H9 (cell line): ENCODE measurements at regions not wholly inside any gene's neighbourhood (a gene's known extent, or its start where the extent isn't known, plus 50 kb on each side); places are given as distances from the start of the nearest gene placed in this dataset.

Experiments
- DNase-seq: peaks from one replicate; pipeline ENCODE4 v3.0.0-alpha.2; 2017
- H2AFZ ChIP-seq: one replicate; pipeline ENCODE4 v1.6.1; 2013; ENCODE audit warnings: mild to moderate bottlenecking, low read length, control low read depth, moderate library complexity
- H2AK5ac ChIP-seq: 2 replicates; pipeline ENCODE4 v1.6.1; 2013; ENCODE audit warnings: low read length, control low read depth, mixed read lengths; ENCODE audit not compliant: insufficient read length
- H2BK120ac ChIP-seq: one replicate; pipeline ENCODE4 v1.6.1; 2013; ENCODE audit warnings: low read depth, mild to moderate bottlenecking, low read length, control low read depth, inconsistent platforms; ENCODE audit not compliant: poor library complexity, severe bottlenecking
- H2BK12ac ChIP-seq: 2 replicates; pipeline ENCODE4 v1.6.1; 2013; ENCODE audit warnings: low read length, control low read depth, mixed read lengths, low read depth; ENCODE audit not compliant: insufficient read length
- H2BK15ac ChIP-seq: 2 replicates; pipeline ENCODE4 v1.6.1; 2013; ENCODE audit warnings: low read depth, low read length, control low read depth
- H2BK20ac ChIP-seq: one replicate; pipeline ENCODE4 v1.6.1; 2013; ENCODE audit warnings: low read depth, mild to moderate bottlenecking, low read length, control low read depth, inconsistent platforms; ENCODE audit not compliant: poor library complexity, severe bottlenecking
- H2BK5ac ChIP-seq: 2 replicates; pipeline ENCODE4 v1.6.1; 2013; ENCODE audit warnings: low read length, control low read depth, mixed read lengths; ENCODE audit not compliant: insufficient read length
- H3K14ac ChIP-seq: 2 replicates; pipeline ENCODE4 v1.6.1; 2013; ENCODE audit warnings: low read length, control low read depth; ENCODE audit not compliant: insufficient read depth
- H3K18ac ChIP-seq: 2 replicates; pipeline ENCODE4 v1.6.1; 2013; ENCODE audit warnings: low read depth, mild to moderate bottlenecking, mixed read lengths, low read length, control low read depth; ENCODE audit not compliant: insufficient read length
- H3K23ac ChIP-seq: 2 replicates; pipeline ENCODE4 v1.6.1; 2013; ENCODE audit warnings: low read length, control low read depth, mixed read lengths, low read depth; ENCODE audit not compliant: insufficient read length
- H3K23me2 ChIP-seq: 2 replicates; pipeline ENCODE4 v1.6.1; 2013; ENCODE audit warnings: low read depth, mild to moderate bottlenecking, mixed read lengths, low read length, control low read depth; ENCODE audit not compliant: insufficient read length, poor library complexity, severe bottlenecking
- H3K27ac ChIP-seq: 2 replicates; pipeline ENCODE4 v1.5.1; 2013; ENCODE audit warnings: low read length, control low read depth, mixed read lengths, low read depth; ENCODE audit not compliant: insufficient read length
- H3K27me3 ChIP-seq: 2 replicates; pipeline ENCODE4 v1.6.1; 2013; ENCODE audit warnings: low read length, control low read depth, inconsistent platforms; ENCODE audit not compliant: insufficient read depth
- H3K4ac ChIP-seq: 2 replicates; pipeline ENCODE4 v1.6.1; 2013; ENCODE audit warnings: low read depth, mild to moderate bottlenecking, control low read depth, inconsistent platforms, low read length, moderate library complexity
- H3K4me1 ChIP-seq: 2 replicates; pipeline ENCODE4 v1.6.1; 2013; ENCODE audit warnings: low read length, control low read depth, inconsistent platforms; ENCODE audit not compliant: insufficient read depth
- H3K4me2 ChIP-seq: 2 replicates; pipeline ENCODE4 v1.6.1; 2013; ENCODE audit warnings: low read length, control low read depth, mixed read lengths; ENCODE audit not compliant: insufficient read length, insufficient read depth
- H3K56ac ChIP-seq: 2 replicates; pipeline ENCODE4 v1.6.1; 2013; ENCODE audit warnings: low read depth, mild to moderate bottlenecking, mixed read lengths, low read length, control low read depth; ENCODE audit not compliant: insufficient read length
- H3K79me1 ChIP-seq: 2 replicates; pipeline ENCODE4 v1.6.1; 2013; ENCODE audit warnings: low read depth, mild to moderate bottlenecking, moderate library complexity, low read length, control low read depth, inconsistent platforms; ENCODE audit not compliant: insufficient read depth, poor library complexity, severe bottlenecking
- H3K79me2 ChIP-seq: 2 replicates; pipeline ENCODE4 v1.6.1; 2013; ENCODE audit warnings: low read length, control low read depth, inconsistent platforms; ENCODE audit not compliant: insufficient read depth
- H3K9ac ChIP-seq: 2 replicates; pipeline ENCODE4 v1.6.1; 2013; ENCODE audit warnings: low read length, control low read depth, mixed read lengths; ENCODE audit not compliant: insufficient read length; ENCODE audit errors: extremely low read depth
- H3K9me3 ChIP-seq: one replicate; pipeline ENCODE4 v1.6.1; 2013; ENCODE audit warnings: low read depth, low read length, inconsistent platforms; ENCODE audit not compliant: control insufficient read depth
- H3T11ph ChIP-seq: one replicate; pipeline ENCODE4 v1.6.1; 2013; ENCODE audit warnings: mild to moderate bottlenecking, low read length, control low read depth, inconsistent platforms
- H4K20me1 ChIP-seq: one replicate; pipeline ENCODE4 v1.6.1; 2013; ENCODE audit not compliant: control insufficient read depth, insufficient read length, insufficient read depth
- H4K5ac ChIP-seq: 2 replicates; pipeline ENCODE4 v1.6.1; 2013; ENCODE audit warnings: low read depth, mild to moderate bottlenecking, mixed read lengths, low read length, control low read depth; ENCODE audit not compliant: insufficient read length
- H4K8ac ChIP-seq: replicated peaks from 2 replicates; pipeline ENCODE4 v1.6.1; 2013; ENCODE audit warnings: low read length, control low read depth, mixed read lengths, low read depth; ENCODE audit not compliant: insufficient read length
- H4K91ac ChIP-seq: 2 replicates; pipeline ENCODE4 v1.6.1; 2013; ENCODE audit warnings: low read depth, mild to moderate bottlenecking, moderate library complexity, mixed read lengths, low read length, control low read depth; ENCODE audit not compliant: insufficient read length
- H3K27ac Mint-ChIP-seq, 3 experiments: 2 replicates in 2 of 3; 3 replicates in 1 of 3; pipeline ENCODE4 v1.8.0; 2020 to 2021; ENCODE audit warnings: mixed read lengths in 3 of 3, mild to moderate bottlenecking in 1 of 3, moderate library complexity in 1 of 3
- H3K27me3 Mint-ChIP-seq: 2 replicates; pipeline ENCODE4 v1.8.0; 2021; ENCODE audit warnings: low read depth, mild to moderate bottlenecking, moderate library complexity, mixed read lengths
- H3K36me3 Mint-ChIP-seq, 3 experiments: 2 replicates in 2 of 3; 3 replicates in 1 of 3; pipeline ENCODE4 v1.8.0; 2020 to 2021; ENCODE audit warnings: low read depth in 3 of 3, mixed read lengths in 3 of 3; ENCODE audit not compliant: insufficient read depth in 1 of 3
- H3K4me1 Mint-ChIP-seq, 2 experiments: 2 replicates each; pipeline ENCODE4 v1.8.0; 2020; ENCODE audit warnings: mixed read lengths in 2 of 2
- H3K4me3 Mint-ChIP-seq, 2 experiments: 2 replicates in 1 of 2; 3 replicates in 1 of 2; pipeline ENCODE4 v1.8.0; 2020 to 2021; ENCODE audit warnings: mild to moderate bottlenecking in 2 of 2, mixed read lengths in 2 of 2, moderate library complexity in 1 of 2
- H3K9me3 Mint-ChIP-seq, 2 experiments: 2 replicates in 1 of 2; 3 replicates in 1 of 2; pipeline ENCODE4 v1.8.0; 2020; ENCODE audit warnings: mild to moderate bottlenecking in 2 of 2, mixed read lengths in 2 of 2, moderate library complexity in 1 of 2
- CTCF ChIP-seq: fragments of 200-600 bp; sonication (generic); conservative IDR thresholded peaks from 3 replicates; pipeline ENCODE4 v1.8.0; 2021; ENCODE audit warnings: antibody characterized with exemption, mild to moderate bottlenecking
- WGBS: extraction: QIAGEN DNeasy Blood & Tissue Kit; methylation state at CpG from one replicate; pipeline ENCODE4 v1.1.7; 2013; ENCODE audit warnings: missing lambda C conversion rate, low lambda C conversion rate, mixed read lengths; ENCODE audit not compliant: insufficient read length; ENCODE audit errors: extremely low coverage; 5-methylcytosine and 5-hydroxymethylcytosine counted together

GRCh38 chr13:29902632-29903305 lies 52.4 kb upstream of the UBL3 start:
- no peak for TF ChIP-seq CTCF
- H3K27me3 ChIP-seq = no peaks in the 10 kb centered on the region
- no peak overlapping the region for H4K91ac ChIP-seq
- H3K4me1 ChIP-seq = peaks cover 5% of the 10 kb centered on the region; the same call in 1 of the 2 replicates
- peaks cover 0 to 4% (median 2%) of the 10 kb centered on the region in 3 experiments; a peak in 3 of 7 replicates for H3K36me3 Mint-ChIP-seq
- no peak overlapping the region for H2BK12ac ChIP-seq
- no peaks in the 10 kb centered on the region for H3K27me3 Mint-ChIP-seq
- no peak overlapping the region for H2AFZ ChIP-seq
- no peak overlapping the region for H2BK20ac ChIP-seq
- peaks cover 3 to 8% of the 10 kb centered on the region in 2 experiments; a peak in 2 of 5 replicates for H3K9me3 Mint-ChIP-seq
- H3K4me2 ChIP-seq = no peak overlapping the region
- H3K4me1 Mint-ChIP-seq = peaks cover 14 to 16% of the 10 kb centered on the region in 2 experiments
- H4K5ac ChIP-seq = no peak overlapping the region
- H3K18ac ChIP-seq = no peak overlapping the region
- no peak overlapping the region for H3T11ph ChIP-seq
- no peak overlapping the region for H3K4ac ChIP-seq
- no peaks in the 10 kb centered on the region for H3K79me1 ChIP-seq
- H2BK120ac ChIP-seq = no peak overlapping the region
- no peak overlapping the region for H3K14ac ChIP-seq
- WGBS = no CpG with 5 or more reads among the region's 4 CpGs
- DNase-seq = no peak
- no peak overlapping the region for H3K56ac ChIP-seq
- H2BK5ac ChIP-seq = no peak overlapping the region
- H3K27ac ChIP-seq = no peak overlapping the region
- no peaks in the 10 kb centered on the region for H3K23me2 ChIP-seq
- no peaks in the 10 kb centered on the region for H4K20me1 ChIP-seq
- no peak overlapping the region for H3K23ac ChIP-seq
- H3K79me2 ChIP-seq = no peaks in the 10 kb centered on the region
- no peak overlapping the region for H2AK5ac ChIP-seq
- no peak overlapping the region for H2BK15ac ChIP-seq
- 0 out of 7 replicates have a peak overlapping the region, but pooled peaks of 1 of the 3 experiments have one; percentile 62 for H3K27ac Mint-ChIP-seq
- no peak overlapping the region for H3K4me3 Mint-ChIP-seq
- H3K9ac ChIP-seq = no peak overlapping the region
- no peak overlapping the region for H4K8ac ChIP-seq
- H3K9me3 ChIP-seq = no peaks in the 10 kb centered on the region
